ENCODE measurements at regions not wholly inside any gene's neighbourhood (a gene's known extent, or its start where the extent isn't known, plus 50 kb on each side); places are given as distances from the start of the nearest gene placed in this dataset.

GRCh38 chr19:5235458-5236219, 105.0 kb downstream of the PTPRS start:
- H3K23me2 ChIP-seq (ENCODE audit: insufficient read length, low read depth, low read length, poor library complexity, severe bottlenecking) = no peaks in the 10 kb centered on the region
- WGBS (ENCODE audit: extremely low coverage, insufficient read length, low lambda C conversion rate) = no CpG with 5 or more reads among the region's 12 CpGs
- no peaks in the 10 kb centered on the region for H3K79me1 ChIP-seq (ENCODE audit: insufficient read depth, low read depth, low read length, poor library complexity, severe bottlenecking)
- no peak overlapping the region for H2BK5ac ChIP-seq (ENCODE audit: insufficient read length, low read length)
- H4K8ac ChIP-seq (replicated peaks; ENCODE audit: insufficient read length, low read depth, low read length) = no peak overlapping the region
- H4K91ac ChIP-seq (ENCODE audit: insufficient read length, low read depth, low read length) = no peak overlapping the region
- no peak overlapping the region for H3K56ac ChIP-seq (ENCODE audit: insufficient read length, low read depth, low read length)
- H2AK5ac ChIP-seq (ENCODE audit: insufficient read length, low read length) = no peak overlapping the region
- no peak overlapping the region for H3K27ac ChIP-seq (ENCODE audit: insufficient read length, low read depth, low read length)
- H2BK120ac ChIP-seq (ENCODE audit: low read depth, low read length, poor library complexity, severe bottlenecking) = no peak overlapping the region
- H3K4me2 ChIP-seq (ENCODE audit: insufficient read depth, insufficient read length, low read length) = no peak overlapping the region
- Mint-ChIP-seq H3K4me1 (peaks cover 0 to 11% of the 10 kb centered on the region in 2 experiments; a peak in 3 of 4 replicates), H3K4me3 (no peak overlapping the region), H3K9me3 (no peaks in the 10 kb centered on the region), H3K27me3 (ENCODE audit: low read depth) (no peaks in the 10 kb centered on the region), H3K36me3 (ENCODE audit: insufficient read depth in 1 of 3, low read depth in 3 of 3) (peaks cover 9 to 47% (median 36%) of the 10 kb centered on the region in 3 experiments; a peak in 6 of 7 replicates), H3K27ac (no peak overlapping the region)
- H2BK12ac ChIP-seq (ENCODE audit: insufficient read length, low read depth, low read length) = no peak overlapping the region
- no peak overlapping the region for H3K14ac ChIP-seq (ENCODE audit: insufficient read depth, low read length)
- H4K20me1 ChIP-seq (ENCODE audit: control insufficient read depth, insufficient read depth, insufficient read length) = no peaks in the 10 kb centered on the region
- no peak overlapping the region for H4K5ac ChIP-seq (ENCODE audit: insufficient read length, low read depth, low read length)
- H2BK20ac ChIP-seq (ENCODE audit: low read depth, low read length, poor library complexity, severe bottlenecking) = no peak overlapping the region
- H3K9me3 ChIP-seq (ENCODE audit: control insufficient read depth, low read depth, low read length) = no peaks in the 10 kb centered on the region
- TF ChIP-seq CTCF (conservative IDR thresholded peaks at IDR 0.05) = no peak
- no peak overlapping the region for H3T11ph ChIP-seq (ENCODE audit: low read length)
- H3K18ac ChIP-seq (ENCODE audit: insufficient read length, low read depth, low read length) = no peak overlapping the region
- no peak overlapping the region for H3K23ac ChIP-seq (ENCODE audit: insufficient read length, low read depth, low read length)
- H3K27me3 ChIP-seq (ENCODE audit: insufficient read depth, low read length) = no peaks in the 10 kb centered on the region
- no peaks in the 10 kb centered on the region for H3K79me2 ChIP-seq (ENCODE audit: insufficient read depth, low read length)
- H3K4me1 ChIP-seq (ENCODE audit: insufficient read depth, low read length) = no peaks in the 10 kb centered on the region
- DNase-seq = no peak
- H2AFZ ChIP-seq (ENCODE audit: low read length) = no peak overlapping the region
- H3K4ac ChIP-seq (ENCODE audit: low read depth, low read length) = no peak overlapping the region
- no peak overlapping the region for H2BK15ac ChIP-seq (ENCODE audit: low read depth, low read length)
- no peak overlapping the region for H3K9ac ChIP-seq (ENCODE audit: extremely low read depth, insufficient read length, low read length)
